ENCODE measurements at regions not wholly inside any gene's neighbourhood (a gene's known extent, or its start where the extent isn't known, plus 50 kb on each side); places are given as distances from the start of the nearest gene placed in this dataset.
"Not testable (repeated sequence)": the region's sequence is repeated elsewhere in the genome, so short reads cannot be mapped to it uniquely, and the experiment has no call there.

DNA sequence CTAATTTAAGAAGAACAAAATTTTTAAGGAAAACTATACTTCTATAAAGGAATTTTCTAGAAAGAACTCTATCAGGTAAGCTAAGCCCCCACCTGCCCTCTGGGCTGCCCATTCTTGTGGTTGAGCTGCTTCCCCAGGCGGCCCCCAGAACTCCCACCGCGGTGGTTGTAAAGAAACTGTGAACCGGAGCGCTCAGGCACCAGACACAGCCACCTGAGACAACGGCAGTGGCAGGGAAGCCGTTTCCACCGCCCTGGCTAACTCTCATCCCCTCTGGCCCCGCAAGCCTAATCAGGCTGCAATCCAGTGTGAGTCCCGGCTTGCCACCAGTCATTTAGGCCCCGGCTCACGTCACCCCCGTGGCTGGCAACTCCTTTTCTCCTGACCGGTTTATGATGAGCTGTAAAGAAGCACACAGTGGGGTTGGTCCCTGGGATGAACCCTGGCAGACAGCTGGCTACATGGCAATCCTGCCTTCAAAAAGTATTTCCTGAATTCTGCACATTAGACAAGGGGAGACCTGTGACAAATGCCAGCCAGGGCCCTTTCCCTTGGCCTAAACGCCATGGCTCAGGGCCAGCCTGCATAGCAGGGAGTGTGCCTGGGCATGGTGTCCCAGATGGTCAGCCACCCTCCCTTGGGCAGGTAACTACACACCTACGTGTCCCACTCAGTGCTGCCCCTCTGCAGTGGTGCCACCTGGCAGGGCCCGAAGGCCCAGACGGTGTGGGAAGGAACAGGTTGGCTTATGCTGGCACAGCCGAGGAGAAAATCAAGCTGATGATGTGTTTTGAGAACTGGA is 63.8 kb upstream of the GPR31 start:
- H3K27ac ChIP-seq = 0 out of 2 replicates have a peak overlapping the region, but pooled peaks have one; percentile 12
- no peak for DNase-seq
- H3K4me3 ChIP-seq (ENCODE audit: low read depth, low read length) = no peak overlapping the region
- TF ChIP-seq, protein P1, sequence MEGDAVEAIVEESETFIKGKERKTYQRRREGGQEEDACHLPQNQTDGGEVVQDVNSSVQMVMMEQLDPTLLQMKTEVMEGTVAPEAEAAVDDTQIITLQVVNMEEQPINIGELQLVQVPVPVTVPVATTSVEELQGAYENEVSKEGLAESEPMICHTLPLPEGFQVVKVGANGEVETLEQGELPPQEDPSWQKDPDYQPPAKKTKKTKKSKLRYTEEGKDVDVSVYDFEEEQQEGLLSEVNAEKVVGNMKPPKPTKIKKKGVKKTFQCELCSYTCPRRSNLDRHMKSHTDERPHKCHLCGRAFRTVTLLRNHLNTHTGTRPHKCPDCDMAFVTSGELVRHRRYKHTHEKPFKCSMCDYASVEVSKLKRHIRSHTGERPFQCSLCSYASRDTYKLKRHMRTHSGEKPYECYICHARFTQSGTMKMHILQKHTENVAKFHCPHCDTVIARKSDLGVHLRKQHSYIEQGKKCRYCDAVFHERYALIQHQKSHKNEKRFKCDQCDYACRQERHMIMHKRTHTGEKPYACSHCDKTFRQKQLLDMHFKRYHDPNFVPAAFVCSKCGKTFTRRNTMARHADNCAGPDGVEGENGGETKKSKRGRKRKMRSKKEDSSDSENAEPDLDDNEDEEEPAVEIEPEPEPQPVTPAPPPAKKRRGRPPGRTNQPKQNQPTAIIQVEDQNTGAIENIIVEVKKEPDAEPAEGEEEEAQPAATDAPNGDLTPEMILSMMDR (IDR thresholded peaks at IDR 0.05; ENCODE audit: low read depth, low read length) = no peak
- H3K27me3 ChIP-seq (ENCODE audit: insufficient read depth, low read depth, severe bottlenecking) = no peaks in the 10 kb centered on the region
- H3K36me3 ChIP-seq = no peaks in the 10 kb centered on the region
- H3K9me3 ChIP-seq (ENCODE audit: severe bottlenecking) = no peaks in the 10 kb centered on the region

DNA sequence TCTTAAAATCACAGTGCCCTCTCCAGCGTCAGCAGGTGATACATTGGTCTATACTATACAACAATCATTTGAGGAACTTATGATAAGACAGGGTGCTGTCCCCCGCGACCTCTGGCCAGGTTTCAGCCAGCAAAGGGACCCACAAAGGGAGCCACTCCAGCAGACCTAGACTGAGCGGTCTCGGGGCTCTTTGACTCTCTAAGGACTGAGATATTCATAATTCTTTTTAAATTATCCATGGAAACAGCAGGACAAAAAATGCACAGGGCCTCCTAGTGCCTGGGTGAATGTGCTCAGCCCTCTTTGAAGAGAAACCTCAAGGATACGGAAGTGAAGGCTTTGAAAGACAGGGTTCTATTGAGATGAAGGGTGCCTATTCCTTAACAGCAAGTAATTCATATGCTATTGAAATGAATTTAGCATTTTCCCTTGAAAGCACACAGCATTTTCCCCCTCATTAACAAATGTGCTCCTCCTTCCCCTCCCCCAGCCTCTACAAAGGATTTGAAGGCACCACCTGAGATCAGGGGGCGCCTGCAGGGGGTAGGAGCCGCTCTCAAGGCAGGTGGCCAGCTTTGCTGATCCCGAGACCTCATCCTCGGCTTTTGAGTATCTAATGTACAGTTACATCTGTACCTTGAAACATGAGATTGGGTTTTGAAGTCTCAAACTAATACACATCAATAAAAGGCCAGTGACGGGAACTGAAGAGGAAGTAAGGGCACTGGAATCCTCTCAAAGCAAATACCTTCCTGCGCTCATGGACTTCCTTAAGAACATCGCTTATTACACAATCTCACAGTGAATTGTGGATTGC is 65.3 kb upstream of the UNC93A start:
- not testable (repeated sequence) for H3K4me3 ChIP-seq (ENCODE audit: low read depth, low read length); H3K27me3 ChIP-seq (ENCODE audit: insufficient read depth, low read depth, severe bottlenecking); H3K36me3 ChIP-seq; H3K9me3 ChIP-seq (ENCODE audit: severe bottlenecking)
- peak overlapping the region; percentile 74 for H3K27ac ChIP-seq
- DNase-seq = peak; percentile 86

DNA sequence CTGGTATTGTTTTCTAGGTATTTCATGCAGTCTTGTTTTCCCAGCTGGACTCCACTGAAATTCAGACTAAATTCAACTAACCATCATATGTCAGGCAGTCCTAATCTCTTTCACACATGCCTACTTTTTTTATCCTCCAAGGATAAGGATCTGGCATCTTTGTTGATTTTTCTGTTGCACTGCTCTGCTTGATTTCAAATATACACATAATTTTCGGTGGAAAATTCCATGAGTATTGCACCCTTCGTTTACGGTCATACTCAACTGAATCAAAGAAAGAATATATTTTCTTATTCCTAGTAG is 64.8 kb upstream of the UNC93A start:
- TF ChIP-seq, protein P1 (IDR thresholded peaks at IDR 0.05; ENCODE audit: low read depth, low read length) = no peak
- Histone ChIP-seq H3K27ac (peak overlapping the region; percentile 74), H3K27me3 (ENCODE audit: insufficient read depth, low read depth, severe bottlenecking) (no peaks in the 10 kb centered on the region), H3K4me3 (ENCODE audit: low read depth, low read length) (no peak overlapping the region; the same call in 1 of the 2 replicates), H3K9me3 (ENCODE audit: severe bottlenecking) (no peaks in the 10 kb centered on the region), H3K36me3 (no peaks in the 10 kb centered on the region)
- no peak for DNase-seq

DNA sequence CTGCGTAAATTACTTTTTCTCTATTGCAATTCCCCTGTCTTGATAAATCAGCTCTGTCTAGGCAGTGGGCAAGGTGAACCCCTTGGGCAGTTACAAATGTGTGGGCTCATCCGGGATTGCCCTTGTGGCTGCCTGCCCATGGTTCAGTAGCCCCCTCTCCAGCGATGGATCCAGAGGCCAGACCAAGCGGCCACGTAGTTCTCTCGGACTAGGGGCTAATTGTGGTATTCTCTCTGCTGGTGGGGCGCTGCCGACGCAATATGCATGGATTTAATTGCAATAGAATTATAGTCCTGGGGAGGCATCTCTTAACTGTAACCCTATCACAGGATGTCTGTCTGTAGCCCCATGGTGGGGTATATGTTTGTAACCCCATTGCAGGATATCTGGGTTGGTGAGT is 64.3 kb upstream of the UNC93A start:
- TF ChIP-seq, protein P1 (IDR thresholded peaks at IDR 0.05; ENCODE audit: low read depth, low read length) = no peak
- DNase-seq = no peak
- Histone ChIP-seq H3K4me3 (ENCODE audit: low read depth, low read length) (no peak overlapping the region), H3K36me3 (no peaks in the 10 kb centered on the region), H3K27me3 (ENCODE audit: insufficient read depth, low read depth, severe bottlenecking) (no peaks in the 10 kb centered on the region), H3K27ac (peak overlapping the region; percentile 74), H3K9me3 (ENCODE audit: severe bottlenecking) (no peaks in the 10 kb centered on the region)

DNA sequence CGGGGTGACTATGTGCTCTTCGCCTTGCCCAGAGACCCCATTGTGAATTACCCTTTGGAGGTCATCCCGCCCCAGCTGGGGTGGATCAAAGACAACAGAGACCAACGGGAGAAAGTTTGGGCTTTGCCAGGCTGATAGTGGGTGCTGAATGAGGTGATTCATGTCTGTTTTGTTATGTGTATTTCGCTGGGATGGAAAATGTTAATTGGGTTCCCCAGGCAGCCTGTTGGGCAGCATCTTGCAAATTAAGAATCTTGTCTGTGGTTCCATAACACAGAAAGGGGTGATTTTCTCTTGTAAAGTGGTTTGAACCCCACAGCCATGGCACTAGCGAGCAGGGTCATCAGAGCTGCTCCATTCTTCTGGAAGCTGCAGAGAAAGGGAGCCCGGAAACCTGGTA is 63.1 kb upstream of the UNC93A start:
- peak overlapping the region; percentile 74 for H3K27ac ChIP-seq
- no peaks in the 10 kb centered on the region for H3K9me3 ChIP-seq (ENCODE audit: severe bottlenecking)
- H3K4me3 ChIP-seq (ENCODE audit: low read depth, low read length) = no peak overlapping the region
- H3K27me3 ChIP-seq (ENCODE audit: insufficient read depth, low read depth, severe bottlenecking) = no peaks in the 10 kb centered on the region
- no peak for DNase-seq
- no peaks in the 10 kb centered on the region for H3K36me3 ChIP-seq
- TF ChIP-seq, protein P1 (IDR thresholded peaks at IDR 0.05; ENCODE audit: low read depth, low read length) = no peak

DNA sequence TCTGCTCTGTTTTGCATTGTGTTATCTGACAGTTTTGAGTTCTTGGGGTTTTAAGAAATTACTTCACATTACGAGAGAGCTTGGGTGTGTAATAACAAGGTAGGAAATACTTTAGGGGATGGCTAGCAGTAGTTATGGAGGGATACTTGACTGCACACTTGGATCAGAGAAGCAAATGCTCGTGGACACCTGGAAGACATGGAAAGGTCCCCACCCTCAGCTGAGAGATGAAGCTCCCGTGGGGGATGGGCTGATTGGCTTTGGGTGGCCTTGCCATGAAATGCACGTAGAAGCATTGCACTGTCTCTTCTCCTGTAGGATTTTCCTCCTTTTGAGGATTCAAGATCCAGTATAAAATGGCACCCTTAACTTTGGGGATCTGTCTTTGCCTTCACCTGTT is 61.5 kb upstream of the UNC93A start:
- TF ChIP-seq, protein P1 (IDR thresholded peaks at IDR 0.05; ENCODE audit: low read depth, low read length) = no peak
- DNase-seq = no peak
- Histone ChIP-seq H3K36me3 (no peaks in the 10 kb centered on the region), H3K4me3 (ENCODE audit: low read depth, low read length) (no peak overlapping the region), H3K9me3 (ENCODE audit: severe bottlenecking) (no peaks in the 10 kb centered on the region), H3K27me3 (ENCODE audit: insufficient read depth, low read depth, severe bottlenecking) (no peaks in the 10 kb centered on the region), H3K27ac (no peak overlapping the region; the same call in 1 of the 2 replicates)
